B cell (primary cell): ENCODE measurements at regions not wholly inside any gene's neighbourhood (a gene's known extent, or its start where the extent isn't known, plus 50 kb on each side); places are given as distances from the start of the nearest gene placed in this dataset.

Source experiments
- ATAC-seq: fragments of 200-7000 bp; cut with Tn5 transposase; one replicate; pipeline ENCODE4 v1.10.0; 2021; ENCODE audit warnings: low read depth, mild to moderate bottlenecking, moderate number of reproducible peaks, moderate library complexity
- CTCF ChIA-PET: fragments of 350-600 bp; sonication (Branson Sonifier 250); formaldehyde crosslinking; loops from one replicate; lab custom pipeline; 2021; ENCODE audit warnings: antibody characterized with exemption, inconsistent platforms; lab: Charles Lee
- POLR2A ChIA-PET: fragments of 350-600 bp; sonication (Branson Sonifier 250); formaldehyde crosslinking; loops from one replicate; lab custom pipeline; 2021; ENCODE audit warnings: antibody characterized with exemption; lab: Charles Lee
- DNase-seq: peaks from one replicate; pipeline ENCODE4 v3.0.0; 2013
- H2AFZ ChIP-seq: 2 replicates; pipeline ENCODE4 v1.6.1; 2012; ENCODE audit warnings: mild to moderate bottlenecking, low read depth, low read length; ENCODE audit not compliant: insufficient read depth, poor library complexity, severe bottlenecking
- H3K27ac ChIP-seq, 2 donors: 1 replicate in 1 of 2; 2 replicates in 1 of 2; pipeline ENCODE4 v1.5.1; 2012 to 2013; ENCODE audit warnings: low read length in 2 of 2, mild to moderate bottlenecking in 2 of 2, moderate library complexity in 1 of 2
- H3K27me3 ChIP-seq, 4 experiments: fragments of 200-600 bp in 1 of 4; sonication (generic) in 1 of 4; replicated peaks in 1 of 4; 1 replicate in 2 of 4; 2 replicates in 2 of 4; pipeline versions ENCODE4 v1.6.1 to v1.7.0; 2013 to 2016; ENCODE audit warnings: low read length in 3 of 4, mild to moderate bottlenecking in 2 of 4, mixed read lengths in 1 of 4, moderate library complexity in 1 of 4; ENCODE audit not compliant: insufficient read depth in 4 of 4, control insufficient read depth in 3 of 4; ENCODE audit errors: control extremely low read depth in 1 of 4
- H3K36me3 ChIP-seq, 2 experiments: replicated peaks in 1 of 2; 1 replicate in 1 of 2; 2 replicates in 1 of 2; pipeline versions ENCODE4 v1.6.1 to v1.7.1; 2013; ENCODE audit warnings: low read length in 1 of 2; ENCODE audit not compliant: insufficient read depth in 2 of 2, control insufficient read depth in 1 of 2; ENCODE audit errors: control extremely low read depth in 1 of 2, extremely low read depth in 1 of 2
- H3K4me1 ChIP-seq, 2 donors: fragments of 200-600 bp in 1 of 2; sonication (generic) in 1 of 2; 1 replicate in 1 of 2; 2 replicates in 1 of 2; pipeline versions ENCODE4 v1.5.1 to v1.6.1; 2013 to 2017; ENCODE audit warnings: low read length in 2 of 2; ENCODE audit not compliant: control insufficient read depth in 2 of 2, insufficient read depth in 2 of 2
- H3K4me2 ChIP-seq: replicated peaks from 2 replicates; pipeline ENCODE3; 2012; ENCODE audit warnings: mild to moderate bottlenecking, low read depth, low read length; ENCODE audit not compliant: poor library complexity, severe bottlenecking
- H3K4me3 ChIP-seq, 5 experiments: fragments of 200-600 bp in 1 of 5; sonication (generic) in 1 of 5; 1 replicate in 3 of 5; 2 replicates in 2 of 5; pipeline versions ENCODE4 v1.5.1 to v1.7.0; 2011 to 2016; ENCODE audit warnings: low read length in 4 of 5, mild to moderate bottlenecking in 4 of 5, low read depth in 2 of 5, control low read depth in 1 of 5, moderate library complexity in 1 of 5; ENCODE audit not compliant: insufficient read depth in 1 of 5; ENCODE audit errors: control extremely low read depth in 1 of 5, extremely low read depth in 1 of 5
- H3K79me2 ChIP-seq: fragments of 200-600 bp; sonication (generic); one replicate; pipeline ENCODE4 v1.6.0; 2016; ENCODE audit warnings: low read length; ENCODE audit not compliant: control insufficient read depth, insufficient read depth
- H3K9ac ChIP-seq: fragments of 200-600 bp; sonication (generic); 2 replicates; pipeline ENCODE4 v1.6.1; 2017; ENCODE audit warnings: mild to moderate bottlenecking, low read length, moderate library complexity
- H3K9me3 ChIP-seq, 3 donors: one replicate each; pipeline versions ENCODE4 v1.6.1 to v1.7.1; 2013; ENCODE audit warnings: low read length in 2 of 3; ENCODE audit not compliant: control insufficient read depth in 2 of 3, insufficient read depth in 1 of 3; ENCODE audit errors: control extremely low read depth in 1 of 3
- H4K20me1 ChIP-seq: 2 replicates; pipeline ENCODE4 v1.6.0; 2012; ENCODE audit warnings: mild to moderate bottlenecking, low read length; ENCODE audit not compliant: insufficient read depth, control insufficient read depth, poor library complexity, severe bottlenecking
- H3K27ac Mint-ChIP-seq: one replicate; pipeline ENCODE4 v1.8.0; 2021; ENCODE audit warnings: mixed read lengths
- H3K27me3 Mint-ChIP-seq: one replicate; pipeline ENCODE4 v1.8.0; 2021; ENCODE audit warnings: mixed read lengths
- H3K4me1 Mint-ChIP-seq: one replicate; pipeline ENCODE4 v1.8.0; 2021; ENCODE audit warnings: mixed read lengths
- H3K4me3 Mint-ChIP-seq: one replicate; pipeline ENCODE4 v1.8.0; 2021; ENCODE audit warnings: mixed read lengths
- H3K9me3 Mint-ChIP-seq: one replicate; pipeline ENCODE4 v1.8.0; 2022; ENCODE audit warnings: mixed read lengths; ENCODE audit not compliant: insufficient read depth
- CTCF ChIP-seq: fragments of 200-600 bp; IDR thresholded peaks from one replicate; pipeline ENCODE4 v1.8.0; 2022; ENCODE audit warnings: antibody characterized with exemption, mild to moderate bottlenecking
- EZH2 ChIP-seq: IDR thresholded peaks from 2 replicates; pipeline ENCODE4 v1.6.1; 2012; ENCODE audit warnings: borderline replicate concordance, low read depth, mild to moderate bottlenecking, moderate library complexity, low read length; ENCODE audit not compliant: insufficient read depth, poor library complexity, severe bottlenecking
- WGBS: methylation state at CpG from one replicate; pipeline ENCODE4 v1.1.5; 2013; ENCODE audit warnings: missing lambda C conversion rate; ENCODE audit not compliant: insufficient coverage; 5-methylcytosine and 5-hydroxymethylcytosine counted together
- intact Hi-C: fragments of 100-400 bp; cut with micrococcal nuclease; formaldehyde crosslinking; loops from one replicate; pipeline ENCODE4 v1.10.0; 2022

- H3K27me3 Mint-ChIP-seq = peaks cover 8% of the 10 kb centered on the region
- H3K27me3 ChIP-seq = peaks cover 0 to 4% (median 0%) of the 10 kb centered on the region in 4 experiments
- POLR2A ChIA-PET = no interaction called here
These were observed 291.2 kb upstream of the DMRT1 start for GRCh38 chr9:550333-550732.

More at GRCh38 chr9:550333-550732, 291.2 kb upstream of the DMRT1 start:
- H3K4me2 ChIP-seq = no peak overlapping the region
- no peak overlapping the region for H3K27ac Mint-ChIP-seq
- no peaks in the 10 kb centered on the region for H3K4me1 Mint-ChIP-seq
- H2AFZ ChIP-seq = no peak overlapping the region
- DNase-seq (no peak), ATAC-seq (no peak)
- H4K20me1 ChIP-seq = no peaks in the 10 kb centered on the region
- WGBS = no CpG with 5 or more reads among the region's 8 CpGs
- no peaks in the 10 kb centered on the region for H3K36me3 ChIP-seq
- H3K4me1 ChIP-seq = no peaks in the 10 kb centered on the region
- no peaks in the 10 kb centered on the region for H3K79me2 ChIP-seq
- intact Hi-C loops = no loop called here
- no peak overlapping the region for H3K27ac ChIP-seq
- H3K9ac ChIP-seq = no peak overlapping the region
- no peak for TF ChIP-seq CTCF
- TF ChIP-seq EZH2 = no peak
- H3K9me3 Mint-ChIP-seq = no peaks in the 10 kb centered on the region
- no peak overlapping the region for H3K4me3 ChIP-seq
- H3K4me3 Mint-ChIP-seq = no peak overlapping the region
- CTCF ChIA-PET = no interaction called here
- H3K9me3 ChIP-seq = no peaks in the 10 kb centered on the region
